GM18507 (cell line): ENCODE measurements at regions not wholly inside any gene's neighbourhood (a gene's known extent, or its start where the extent isn't known, plus 50 kb on each side); places are given as distances from the start of the nearest gene placed in this dataset.

Source experiments
- DNase-seq: peaks from one replicate; pipeline ENCODE4 v3.0.0; 2011; ENCODE audit warnings: low read depth; ENCODE audit not compliant: insufficient read length; ENCODE audit errors: extremely low spot score
- FAIRE-seq: peaks from 2 replicates; lab custom pipeline; 2011; peaks lifted over from hg19 to GRCh38; lab: Jason Lieb, UNC

DNA sequence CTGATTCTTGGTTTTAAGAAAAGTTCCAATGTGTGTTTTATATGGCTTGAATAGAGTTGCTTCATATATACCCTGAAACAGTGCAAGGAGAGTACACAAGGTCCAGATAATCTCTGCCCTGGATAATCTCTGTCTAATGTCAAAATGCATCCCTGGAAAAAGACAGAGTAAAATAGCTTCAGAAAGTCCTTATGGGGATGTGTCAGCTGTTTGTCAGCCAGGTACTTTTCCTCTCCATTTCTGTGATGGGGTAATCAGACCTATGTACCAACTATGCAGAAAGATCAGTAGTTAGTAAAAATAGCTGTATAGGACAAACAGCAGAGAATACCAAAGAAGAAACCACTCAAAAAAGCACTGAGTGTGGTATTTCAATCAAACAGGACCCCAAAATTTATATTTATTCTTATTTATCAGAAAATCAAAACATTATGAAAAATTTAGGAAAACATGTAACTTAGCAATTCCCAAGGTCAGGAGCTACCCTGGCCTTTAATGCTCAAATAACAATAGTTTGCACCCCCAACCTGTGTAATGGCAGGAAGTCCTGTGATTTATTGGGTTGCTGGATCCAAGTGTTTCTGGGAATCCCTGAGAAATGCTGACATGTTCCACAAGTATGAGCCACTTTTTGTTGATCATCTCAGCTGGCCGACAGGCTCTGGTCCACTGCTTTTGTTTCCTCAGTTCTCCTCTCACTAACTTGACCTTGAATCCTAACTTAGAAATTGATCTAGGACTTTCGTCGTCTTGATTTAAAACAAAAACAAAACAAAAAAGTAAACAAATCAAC, 69.6 kb downstream of the MDH1 start:
- FAIRE-seq (no peak), DNase-seq (no peak)

DNA sequence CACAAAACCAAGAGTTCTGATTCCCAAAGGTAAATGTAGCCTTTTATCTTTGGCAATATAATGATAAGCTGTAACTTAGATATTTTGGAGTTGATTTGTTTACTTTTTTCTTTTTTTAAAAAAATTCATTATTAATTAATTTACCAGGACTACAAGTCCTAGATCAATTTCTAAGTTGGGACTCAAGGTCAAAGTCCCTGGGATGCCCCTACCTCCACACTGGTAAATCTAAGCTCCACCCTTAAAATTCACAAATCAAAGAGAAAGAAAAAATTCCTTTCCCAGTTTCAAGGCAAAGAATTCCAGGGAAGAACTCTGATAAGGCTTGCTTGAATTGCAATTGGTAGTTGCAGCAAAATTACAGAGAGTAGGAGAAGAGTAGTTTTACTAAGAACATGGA, 71.3 kb downstream of the MDH1 start:
- FAIRE-seq = no peak
- DNase-seq = no peak

DNA sequence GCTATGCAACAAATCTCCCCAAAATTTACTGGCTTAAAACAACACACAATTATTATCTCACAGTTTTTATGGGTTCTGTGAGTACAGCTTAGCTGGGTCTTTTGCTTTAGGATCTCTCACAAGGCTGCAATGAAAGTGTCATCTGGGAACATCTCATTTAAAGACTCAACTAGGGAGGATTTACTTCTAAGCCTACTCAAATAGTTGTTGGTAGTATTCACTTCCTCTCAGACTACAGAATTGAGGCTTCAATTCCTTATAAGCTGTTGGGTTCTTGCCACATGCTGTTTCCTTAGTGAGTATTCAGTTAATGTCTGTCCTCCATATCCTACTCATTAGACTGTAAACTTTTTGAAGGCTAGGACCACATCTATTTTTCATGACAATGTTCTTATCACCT, 72.3 kb downstream of the MDH1 start:
- no peak for DNase-seq
- no peak for FAIRE-seq

DNA sequence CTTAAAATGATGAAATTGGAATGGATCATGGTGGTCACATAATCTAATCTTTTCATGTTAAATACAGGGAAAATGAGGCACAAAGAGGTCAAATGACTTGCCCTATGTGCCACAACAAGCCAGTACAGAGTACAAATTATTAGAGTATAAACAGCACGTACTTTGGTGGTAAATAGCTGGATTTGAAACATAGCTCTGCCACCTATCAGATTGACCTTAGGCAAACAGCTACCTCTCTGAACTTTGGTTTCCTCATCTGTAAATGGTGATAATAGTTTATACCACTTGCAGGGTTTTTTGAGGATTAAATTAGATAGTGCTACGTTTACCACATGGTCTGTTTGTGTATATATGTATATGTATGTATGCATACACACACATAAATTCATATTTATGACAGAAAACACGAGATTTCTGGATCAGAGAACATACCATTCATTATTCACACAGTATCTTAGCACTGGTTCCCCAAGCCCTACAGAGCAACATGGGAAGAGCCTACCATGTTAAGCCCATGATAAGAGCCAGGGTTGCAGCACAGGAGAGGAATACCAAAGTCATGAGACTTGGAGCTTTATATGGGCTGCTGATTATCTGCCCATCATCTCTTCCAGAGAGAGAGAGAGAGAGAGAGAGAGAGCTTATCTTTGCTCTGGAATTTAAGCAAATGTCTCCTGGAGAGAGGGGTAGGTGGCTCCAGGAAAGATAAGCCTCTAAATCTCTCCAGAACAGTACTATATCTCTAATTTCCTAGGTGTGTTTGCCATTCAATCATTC, 73.5 kb downstream of the MDH1 start:
- FAIRE-seq (no peak), DNase-seq (no peak)

DNA sequence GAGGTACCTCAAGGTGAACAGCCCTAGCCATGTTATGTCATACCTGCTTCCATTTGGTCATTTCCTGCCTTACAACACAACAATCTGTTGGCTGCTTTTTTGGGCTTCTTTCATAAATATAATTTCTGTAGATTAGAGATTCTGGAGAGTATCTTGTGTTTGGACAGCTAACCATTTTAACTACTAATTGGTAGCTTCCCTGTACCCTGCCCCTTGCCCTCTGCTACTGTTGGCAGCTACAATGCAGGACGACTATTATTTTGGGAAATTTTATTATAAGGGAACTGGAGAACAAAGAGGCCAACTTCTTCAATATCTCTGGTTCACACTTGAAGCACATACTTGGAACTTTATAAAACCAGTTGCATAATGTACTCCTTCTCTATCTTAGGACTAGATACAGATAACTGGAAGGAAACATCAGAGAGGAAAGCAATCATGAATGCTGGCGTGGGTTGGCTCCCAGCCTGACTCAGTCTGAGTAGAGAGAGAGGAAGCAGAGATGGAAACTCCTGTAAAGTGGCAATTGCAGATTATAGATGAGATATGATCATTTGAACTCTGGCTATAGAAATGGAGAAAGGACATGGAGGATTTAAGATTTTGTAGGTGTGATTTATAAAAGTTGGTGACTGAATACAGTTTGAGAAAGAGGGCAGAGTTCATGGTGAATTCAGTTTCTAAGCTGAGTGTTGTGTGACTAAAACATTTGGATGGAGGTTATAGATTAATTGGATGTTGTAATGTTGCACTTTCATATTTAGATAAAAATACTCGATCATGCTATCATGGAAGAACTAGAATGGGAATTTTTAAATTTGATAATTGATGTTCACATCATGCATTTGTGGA, 74.5 kb downstream of the MDH1 start:
- DNase-seq (no peak), FAIRE-seq (no peak)

DNA sequence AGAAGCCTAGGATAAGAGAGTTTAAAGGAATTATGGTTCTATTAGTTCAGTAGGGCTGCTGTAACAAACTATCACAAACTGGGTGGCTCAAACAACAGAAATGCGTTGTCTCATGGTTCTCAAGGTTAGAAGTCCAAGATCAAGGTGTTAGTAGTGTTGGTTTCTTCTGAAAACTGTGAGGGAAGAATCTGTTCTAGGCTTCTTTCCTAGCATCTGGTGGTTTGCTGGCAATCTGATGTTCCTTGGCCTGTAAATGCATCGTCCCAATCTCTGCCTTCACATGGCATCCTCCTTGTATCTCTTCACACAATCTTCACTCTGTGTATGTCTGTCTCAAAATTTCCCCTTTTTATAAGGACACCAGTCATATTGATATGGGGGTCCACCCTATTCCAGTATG, 76.3 kb downstream of the MDH1 start:
- FAIRE-seq (no peak), DNase-seq (no peak)

DNA sequence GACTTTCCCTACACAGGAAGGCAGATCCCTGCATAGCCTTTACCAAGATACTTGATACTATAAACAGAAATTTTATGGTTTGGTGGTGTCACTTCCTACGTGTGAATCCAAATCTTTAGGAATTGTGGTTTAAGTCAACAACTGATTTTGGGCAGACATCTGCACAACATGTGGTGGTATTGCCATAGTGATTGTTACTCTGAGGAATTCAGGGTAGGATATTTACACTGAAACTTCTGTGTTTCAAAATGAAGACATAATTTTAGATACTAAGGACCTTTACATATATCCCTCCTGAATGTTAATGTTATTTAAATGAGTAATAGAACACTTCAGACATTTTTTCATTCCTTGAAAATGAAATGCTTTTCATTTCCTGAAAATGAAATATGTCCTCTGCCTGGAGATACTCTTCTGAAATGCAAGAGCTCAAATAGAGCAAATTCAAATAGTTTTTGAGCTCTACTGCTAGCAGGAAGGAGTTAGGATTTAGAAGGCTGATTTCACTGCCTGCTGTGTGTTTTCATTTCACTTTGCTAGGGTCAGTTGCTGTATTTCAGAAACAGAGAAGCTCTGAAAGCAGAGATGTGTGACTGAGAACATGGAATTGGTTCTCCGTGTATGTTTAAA, 77.2 kb downstream of the MDH1 start:
- FAIRE-seq (no peak), DNase-seq (no peak)

DNA sequence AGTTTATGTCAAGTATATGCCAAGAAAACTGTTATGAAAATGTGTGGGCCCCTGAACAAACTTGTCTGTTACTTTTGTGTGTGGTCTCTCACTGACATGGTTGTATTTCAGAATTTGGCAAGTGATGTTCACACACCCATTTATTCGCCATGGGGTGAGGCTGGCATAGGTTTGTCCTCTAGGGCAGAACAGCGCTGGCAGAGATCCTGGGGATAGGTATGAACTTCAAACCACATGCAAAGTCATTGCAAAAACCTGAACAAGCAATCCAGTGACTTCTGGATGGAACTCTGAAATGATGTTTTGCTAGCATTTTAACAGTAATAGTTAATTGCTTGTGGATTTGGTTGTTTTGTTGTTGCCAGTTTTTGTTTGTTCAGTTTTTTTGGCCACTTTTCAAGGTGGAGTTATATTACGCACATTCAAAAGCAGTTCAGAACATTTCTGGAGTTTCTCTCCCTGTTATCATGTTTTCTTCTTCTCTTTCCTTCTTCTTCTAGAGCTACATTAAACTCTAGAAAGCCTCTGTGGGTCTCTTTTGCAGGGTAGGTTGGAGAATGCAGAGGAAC, 78.5 kb downstream of the MDH1 start:
- FAIRE-seq = no peak
- no peak for DNase-seq

DNA sequence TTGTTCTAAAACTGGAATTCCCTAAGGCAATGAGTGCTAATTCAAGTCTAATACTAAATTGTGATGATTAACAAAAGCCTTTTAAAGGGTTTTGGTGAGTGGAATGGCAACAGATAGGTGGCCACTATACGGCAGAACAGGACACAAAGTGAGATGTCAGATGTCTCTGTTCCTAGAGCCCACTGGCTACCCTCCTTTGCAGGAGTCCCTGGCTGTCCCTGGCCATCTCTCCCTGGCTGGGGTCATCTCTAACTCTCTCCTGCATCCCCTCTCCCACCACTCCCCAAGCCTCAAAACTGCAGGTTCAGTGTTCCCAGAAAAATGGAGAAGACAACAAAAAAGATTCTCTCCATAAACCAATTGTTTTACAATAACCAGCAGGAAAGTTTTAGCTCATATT, 79.2 kb downstream of the MDH1 start:
- FAIRE-seq (no peak), DNase-seq (no peak)

DNA sequence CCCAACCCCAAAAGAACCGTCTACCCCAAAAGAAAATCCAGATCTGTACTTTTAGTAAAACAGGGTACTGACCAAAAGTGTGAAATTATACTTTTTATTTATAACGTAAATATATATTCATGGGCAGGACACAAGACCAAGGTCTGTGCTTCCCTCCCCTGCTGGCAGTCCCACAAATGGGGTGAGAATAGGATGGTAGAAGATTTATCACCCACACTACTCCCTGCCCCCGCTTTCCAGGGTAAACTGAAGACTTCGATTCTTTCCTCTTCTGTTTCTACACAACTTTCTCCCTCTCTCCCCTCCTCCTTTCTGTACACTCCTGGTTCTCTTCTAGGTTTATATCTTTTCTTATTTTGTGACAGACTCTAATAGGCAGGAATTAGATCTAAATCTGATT, 79.7 kb downstream of the MDH1 start:
- DNase-seq = no peak
- FAIRE-seq = no peak

DNA sequence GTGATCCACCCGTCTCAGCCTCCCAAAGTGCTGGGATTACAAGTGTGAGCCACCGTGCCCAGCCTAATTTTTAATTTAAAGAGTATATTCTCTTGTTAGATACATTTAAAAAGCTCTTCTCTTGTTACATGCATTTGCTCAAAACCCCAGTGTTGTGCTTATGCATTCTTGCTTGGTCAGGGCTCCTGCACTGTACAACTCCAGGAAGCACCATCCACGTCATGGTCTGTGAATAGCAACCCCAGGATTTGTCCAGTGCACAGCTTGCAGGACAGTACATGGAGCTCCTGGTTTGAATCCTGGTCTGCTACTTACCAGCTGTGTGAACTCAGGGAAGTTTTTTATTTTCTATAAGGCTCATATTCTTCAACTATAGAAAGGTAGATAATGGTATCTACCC, 80.8 kb downstream of the MDH1 start:
- FAIRE-seq = no peak

DNA sequence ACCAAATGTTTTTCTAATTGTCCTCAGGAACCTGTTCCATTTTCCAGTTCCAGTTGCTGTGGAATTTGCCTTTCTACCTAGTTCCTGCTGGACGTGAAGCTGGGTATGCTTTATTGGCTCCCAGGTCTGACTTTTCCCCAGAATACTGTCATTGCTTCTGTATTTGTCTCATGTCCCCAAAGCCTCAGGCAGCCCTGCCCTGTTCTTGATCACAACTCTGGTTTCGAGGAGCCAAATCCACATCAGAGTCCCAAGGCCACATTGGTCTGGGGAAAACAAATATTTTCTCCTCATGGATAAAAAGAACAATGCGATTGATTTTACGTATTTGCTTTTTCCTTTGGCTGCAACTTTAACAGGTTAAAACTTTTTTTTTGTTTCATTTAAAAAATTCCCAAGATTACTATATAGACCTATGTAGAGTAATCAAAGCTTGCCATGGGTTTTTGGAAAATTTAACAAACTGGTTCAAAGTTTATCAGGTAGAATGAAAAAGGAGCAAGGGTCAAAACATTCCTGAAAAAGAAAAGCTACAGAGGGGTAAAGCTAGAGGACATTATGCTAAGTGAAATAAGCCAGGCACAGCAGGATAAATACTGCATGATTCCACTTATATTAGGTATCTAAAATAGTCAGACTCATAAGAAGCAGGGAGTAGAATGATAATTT, 85.2 kb downstream of the MDH1 start:
- no peak for DNase-seq
- FAIRE-seq = no peak

More for the DNA sequence above, 80.8 kb downstream of the MDH1 start:
- DNase-seq = no peak

DNA sequence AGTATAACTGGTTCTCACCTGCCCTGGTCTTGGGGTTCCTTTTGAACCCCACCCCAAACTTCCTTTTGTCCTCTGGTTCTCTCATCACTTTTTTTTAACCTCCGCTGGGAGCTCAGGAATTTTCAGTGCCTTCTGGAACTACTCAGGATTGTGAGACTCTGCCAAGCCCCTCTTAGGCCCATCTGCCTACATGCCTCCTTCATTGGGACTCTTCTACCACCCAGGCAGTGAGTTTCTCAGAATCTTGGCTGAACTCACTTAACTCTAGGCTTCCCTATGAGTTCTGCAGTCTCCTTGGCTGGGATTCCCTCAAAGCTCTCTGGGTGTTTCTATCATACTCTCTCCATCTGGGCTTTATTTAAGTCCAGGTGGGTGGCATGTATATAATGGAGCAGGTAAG, 86.3 kb downstream of the MDH1 start:
- DNase-seq (no peak), FAIRE-seq (no peak)

DNA sequence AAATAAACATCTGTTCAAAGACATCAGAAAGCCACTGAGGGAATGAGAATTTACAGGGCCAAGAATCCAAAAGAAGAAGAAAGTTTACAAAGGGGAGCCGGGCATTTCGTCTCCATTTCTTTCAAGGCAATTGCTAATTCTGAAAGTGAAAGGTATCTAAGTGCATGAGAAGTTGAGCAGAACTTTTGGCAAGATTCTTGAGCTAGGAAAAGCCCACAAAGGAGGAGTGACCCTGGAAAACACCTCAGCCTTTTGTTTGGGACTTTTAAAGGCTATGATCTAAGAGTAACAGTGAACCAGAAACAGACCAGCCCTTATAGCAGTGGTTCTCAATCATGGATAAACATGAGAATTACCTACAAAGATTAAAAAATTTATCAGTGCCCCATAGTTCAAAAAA, 87.4 kb downstream of the MDH1 start:
- FAIRE-seq (peak; percentile 39), DNase-seq (no peak)

DNA sequence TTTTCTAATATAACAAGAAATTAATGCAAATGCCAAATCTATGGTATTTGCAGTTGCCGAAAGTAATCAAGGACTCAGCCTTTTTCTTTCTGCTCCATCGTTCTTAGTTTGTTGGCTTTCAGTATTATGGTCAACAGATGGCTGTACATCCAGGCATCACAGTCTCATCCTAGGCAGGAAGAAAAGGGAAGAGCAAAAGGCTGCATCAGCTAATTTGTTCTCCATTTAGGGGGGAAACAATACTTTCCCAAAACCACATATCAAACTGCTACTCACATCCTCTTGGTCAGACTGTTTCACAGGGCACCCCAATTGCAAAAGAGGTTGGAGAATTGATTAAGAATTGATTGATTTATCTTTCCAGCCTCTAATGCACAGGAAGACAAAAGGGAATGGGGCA, 89.3 kb downstream of the MDH1 start:
- no peak for FAIRE-seq
- no peak for DNase-seq

DNA sequence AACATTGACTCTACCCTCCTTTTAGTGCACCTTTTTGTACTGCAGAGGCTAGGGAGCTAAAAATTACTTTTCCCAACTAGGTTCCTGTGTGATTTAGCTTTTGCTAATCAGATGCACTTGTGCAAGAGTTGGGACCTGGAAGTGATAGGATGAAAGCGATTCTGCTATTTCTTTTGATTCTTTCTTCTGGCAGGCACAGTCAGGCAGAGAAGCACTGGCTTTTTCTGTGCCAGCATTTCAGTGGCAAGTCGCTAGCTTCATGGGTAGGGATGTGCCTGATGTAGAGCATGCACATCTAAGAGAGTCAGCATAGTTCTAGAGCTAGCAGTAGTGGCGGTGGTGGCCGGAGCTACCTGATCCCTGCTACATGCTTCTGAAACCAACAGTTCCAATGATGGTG, 89.8 kb downstream of the MDH1 start:
- FAIRE-seq (no peak), DNase-seq (no peak)

DNA sequence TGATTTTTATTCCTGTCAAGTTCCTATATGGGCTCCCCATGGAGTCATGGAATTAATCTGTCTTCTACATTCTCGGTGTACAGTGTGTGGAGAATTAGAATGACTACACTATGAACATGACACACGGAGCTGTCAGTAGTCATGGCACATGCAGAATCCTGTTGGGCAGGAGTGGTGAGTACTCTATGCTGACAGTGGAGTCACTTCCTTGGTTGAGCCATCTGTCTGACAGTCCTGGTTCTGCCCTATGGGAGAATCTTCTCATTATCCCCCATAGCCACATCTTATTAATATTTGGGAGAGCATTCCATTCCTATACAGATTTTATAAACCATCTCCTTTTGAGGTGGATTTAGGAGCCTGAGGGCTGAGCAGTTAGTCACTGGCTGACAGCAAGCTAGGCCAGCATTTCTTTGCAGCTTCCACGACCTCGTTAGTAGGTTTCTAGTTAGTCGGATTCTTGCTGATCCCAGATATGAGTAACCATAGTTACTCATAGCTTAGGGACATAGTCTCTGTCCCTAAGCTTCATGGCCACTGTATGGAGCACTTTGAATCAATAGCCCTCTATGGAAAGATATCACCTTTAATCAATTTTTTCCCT, 90.6 kb downstream of the MDH1 start:
- FAIRE-seq (no peak), DNase-seq (no peak)

DNA sequence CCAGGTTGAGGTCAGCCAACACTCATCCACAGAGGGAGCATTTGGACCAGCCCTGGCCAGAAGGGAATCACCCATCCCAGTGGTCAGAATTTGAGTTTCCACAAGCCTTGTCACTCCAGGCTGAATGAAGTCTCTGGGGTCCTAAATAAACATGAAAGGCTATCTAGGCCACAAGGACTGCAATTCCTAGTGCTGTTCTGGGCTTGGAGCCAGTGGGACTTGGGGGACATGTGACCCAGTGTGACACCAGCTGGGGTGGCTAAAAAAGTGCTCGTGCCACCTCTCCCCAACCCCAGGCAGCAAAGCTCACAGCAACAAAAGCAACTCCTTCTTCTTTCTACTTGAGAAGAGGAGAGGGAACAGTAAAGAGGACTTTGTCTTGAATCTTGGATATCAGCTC, 91.7 kb downstream of the MDH1 start:
- no peak for FAIRE-seq
- DNase-seq = no peak

DNA sequence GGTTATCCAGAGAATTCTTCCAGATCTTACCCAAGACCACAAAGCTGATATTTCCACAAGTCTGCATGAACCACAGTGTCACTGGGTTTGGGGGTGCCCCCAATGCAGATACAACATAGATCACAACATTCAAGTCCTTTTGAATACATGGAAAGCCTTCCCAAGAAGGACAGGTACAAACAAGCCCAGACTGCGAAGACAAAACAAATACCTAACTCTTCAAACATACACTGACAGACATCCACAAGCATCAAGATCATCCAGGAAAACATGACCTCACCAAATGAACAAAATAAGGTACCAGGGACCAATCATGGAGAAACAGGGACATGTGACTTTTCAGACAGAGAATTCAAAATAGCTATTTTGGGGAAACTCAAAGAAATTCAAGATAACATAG, 93.1 kb downstream of the MDH1 start:
- no peak for DNase-seq
- FAIRE-seq = no peak
